Muscle of arm (tissue), 1 donor: ENCODE measurements at regions not wholly inside any gene's neighbourhood (a gene's known extent, or its start where the extent isn't known, plus 50 kb on each side); places are given as distances from the start of the nearest gene placed in this dataset.
A peak's percentile ranks its signal among the peaks of the same experiment; 100 is the strongest.
"Not testable (repeated sequence)": the region's sequence is repeated elsewhere in the genome, so short reads cannot be mapped to it uniquely, and the experiment has no call there.

Experiments used
- DNase-seq: peaks from one replicate; pipeline ENCODE4 v3.0.0-alpha.2; 2013

GRCh38 chr4:147160908-147161513 is 215.3 kb upstream of the TTC29 start:
- peak; percentile 59 for DNase-seq

GRCh38 chr4:147163311-147163710 is 217.6 kb upstream of the TTC29 start:
- peak; percentile 53 for DNase-seq

GRCh38 chr4:147168200-147168599 is 222.5 kb upstream of the TTC29 start:
- DNase-seq: not testable (repeated sequence)

- DNase-seq: no peak
Observed at GRCh38 chr4:147173322-147173721, 227.7 kb upstream of the TTC29 start.

- no peak for DNase-seq
Observed at GRCh38 chr4:147173797-147174432, 228.3 kb upstream of the TTC29 start.

- DNase-seq: peak; percentile 27
Observed at GRCh38 chr4:147174591-147174990, 228.9 kb upstream of the TTC29 start.

GRCh38 chr4:147175460-147176025 is 229.9 kb upstream of the TTC29 start:
- DNase-seq: no peak

GRCh38 chr4:147182041-147182440 is 236.4 kb upstream of the TTC29 start:
- no peak for DNase-seq

GRCh38 chr4:147192679-147193078 is 247.0 kb upstream of the TTC29 start:
- no peak for DNase-seq

GRCh38 chr4:147194114-147194513 is 248.4 kb upstream of the TTC29 start:
- DNase-seq: no peak

- no peak for DNase-seq
Observed at GRCh38 chr4:147194604-147195003, 248.9 kb upstream of the TTC29 start.

GRCh38 chr4:147195386-147195785 is 249.7 kb upstream of the TTC29 start:
- no peak for DNase-seq

GRCh38 chr4:147198411-147199051 is 252.9 kb upstream of the TTC29 start:
- DNase-seq: no peak

GRCh38 chr4:147201016-147201415 is 255.4 kb upstream of the TTC29 start:
- no peak for DNase-seq

GRCh38 chr4:147206807-147207206 is 261.1 kb upstream of the TTC29 start:
- DNase-seq: no peak

- DNase-seq: no peak
Observed at GRCh38 chr4:147207911-147208310, 262.2 kb upstream of the TTC29 start.

- no peak for DNase-seq
Observed at GRCh38 chr4:147217655-147218054, 263.2 kb upstream of the EDNRA start.

GRCh38 chr4:147219145-147219544 is 261.8 kb upstream of the EDNRA start:
- no peak for DNase-seq

GRCh38 chr4:147220833-147221232 is 260.1 kb upstream of the EDNRA start:
- DNase-seq: no peak

GRCh38 chr4:147222906-147223305 is 258.0 kb upstream of the EDNRA start:
- DNase-seq: no peak

GRCh38 chr4:147223576-147223975 is 257.3 kb upstream of the EDNRA start:
- no peak for DNase-seq

- DNase-seq: no peak
Observed at GRCh38 chr4:147236806-147237205, 244.1 kb upstream of the EDNRA start.

- no peak for DNase-seq
Observed at GRCh38 chr4:147244786-147245185, 236.1 kb upstream of the EDNRA start.
